ENCODE measurements at regions not wholly inside any gene's neighbourhood (a gene's known extent, or its start where the extent isn't known, plus 50 kb on each side); places are given as distances from the start of the nearest gene placed in this dataset.

DNA sequence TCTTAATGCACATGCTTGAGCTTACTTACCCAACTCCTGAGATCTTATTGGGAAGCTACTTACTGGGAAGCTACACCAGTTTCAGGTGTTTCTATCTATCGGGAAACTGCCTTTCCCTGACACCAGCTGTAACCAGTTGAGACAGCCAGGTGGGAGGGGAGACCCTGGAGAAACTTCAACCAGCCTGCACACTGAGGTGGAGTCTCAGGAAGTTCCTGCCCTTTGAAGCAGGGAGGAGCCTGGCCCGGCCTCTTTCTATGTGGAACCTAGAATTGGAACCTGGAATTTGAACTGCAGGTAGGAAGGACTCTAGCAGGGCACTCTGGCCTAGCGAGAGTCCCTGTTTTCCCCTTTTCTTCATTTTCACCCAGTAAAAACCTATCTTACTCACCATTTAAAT is 425.8 kb upstream of the PABPC4L start:
- TF ChIP-seq EP300 (IDR thresholded peaks at IDR 0.05), result no peak
- TF ChIP-seq, protein P1, sequence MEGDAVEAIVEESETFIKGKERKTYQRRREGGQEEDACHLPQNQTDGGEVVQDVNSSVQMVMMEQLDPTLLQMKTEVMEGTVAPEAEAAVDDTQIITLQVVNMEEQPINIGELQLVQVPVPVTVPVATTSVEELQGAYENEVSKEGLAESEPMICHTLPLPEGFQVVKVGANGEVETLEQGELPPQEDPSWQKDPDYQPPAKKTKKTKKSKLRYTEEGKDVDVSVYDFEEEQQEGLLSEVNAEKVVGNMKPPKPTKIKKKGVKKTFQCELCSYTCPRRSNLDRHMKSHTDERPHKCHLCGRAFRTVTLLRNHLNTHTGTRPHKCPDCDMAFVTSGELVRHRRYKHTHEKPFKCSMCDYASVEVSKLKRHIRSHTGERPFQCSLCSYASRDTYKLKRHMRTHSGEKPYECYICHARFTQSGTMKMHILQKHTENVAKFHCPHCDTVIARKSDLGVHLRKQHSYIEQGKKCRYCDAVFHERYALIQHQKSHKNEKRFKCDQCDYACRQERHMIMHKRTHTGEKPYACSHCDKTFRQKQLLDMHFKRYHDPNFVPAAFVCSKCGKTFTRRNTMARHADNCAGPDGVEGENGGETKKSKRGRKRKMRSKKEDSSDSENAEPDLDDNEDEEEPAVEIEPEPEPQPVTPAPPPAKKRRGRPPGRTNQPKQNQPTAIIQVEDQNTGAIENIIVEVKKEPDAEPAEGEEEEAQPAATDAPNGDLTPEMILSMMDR (IDR thresholded peaks at IDR 0.05), result no peak
- TF ChIP-seq POLR2A (IDR thresholded peaks at IDR 0.05), result no peak

All from upper lobe of left lung (tissue), 4 donors.